ENCODE measurements at regions not wholly inside any gene's neighbourhood (a gene's known extent, or its start where the extent isn't known, plus 50 kb on each side); places are given as distances from the start of the nearest gene placed in this dataset.

GRCh38 chrY:15162211-15162610 lies 637.9 kb downstream of the NLGN4Y start:
- no peak for DNase-seq

- no peak for DNase-seq
Measured at GRCh38 chrY:15179890-15180289, 655.6 kb downstream of the NLGN4Y start.

GRCh38 chrY:15229056-15229455 lies 704.7 kb downstream of the NLGN4Y start:
- no peak for DNase-seq

GRCh38 chrY:15239596-15240132 lies 715.3 kb downstream of the NLGN4Y start:
- no peak for DNase-seq

GRCh38 chrY:15259286-15259685 lies 735.0 kb downstream of the NLGN4Y start:
- no peak for DNase-seq

GRCh38 chrY:15286572-15286971 lies 762.2 kb downstream of the NLGN4Y start:
- no peak for DNase-seq

- DNase-seq: no peak
Measured at GRCh38 chrY:15289821-15290220, 765.5 kb downstream of the NLGN4Y start.

GRCh38 chrY:15292881-15293280 lies 768.6 kb downstream of the NLGN4Y start:
- DNase-seq: no peak

- DNase-seq: no peak
Measured at GRCh38 chrY:15301879-15302278, 777.5 kb downstream of the NLGN4Y start.

- DNase-seq: no peak
Measured at GRCh38 chrY:15312166-15312565, 787.8 kb downstream of the NLGN4Y start.

- no peak for DNase-seq
Measured at GRCh38 chrY:15324189-15324588, 799.9 kb downstream of the NLGN4Y start.

- no peak for DNase-seq
Measured at GRCh38 chrY:15325201-15325600, 800.9 kb downstream of the NLGN4Y start.

GRCh38 chrY:15326673-15327072 lies 802.3 kb downstream of the NLGN4Y start:
- DNase-seq: no peak

- DNase-seq: no peak
Measured at GRCh38 chrY:15328848-15329247, 804.5 kb downstream of the NLGN4Y start.

GRCh38 chrY:15343522-15343921 lies 819.2 kb downstream of the NLGN4Y start:
- DNase-seq: no peak

GRCh38 chrY:15345471-15346155 lies 821.3 kb downstream of the NLGN4Y start:
- no peak for DNase-seq

- no peak for DNase-seq
Measured at GRCh38 chrY:15349351-15349750, 825.0 kb downstream of the NLGN4Y start.

GRCh38 chrY:15355321-15355720 lies 831.0 kb downstream of the NLGN4Y start:
- DNase-seq: no peak

- no peak for DNase-seq
Measured at GRCh38 chrY:15360471-15360870, 836.1 kb downstream of the NLGN4Y start.

- no peak for DNase-seq
Measured at GRCh38 chrY:15364996-15365395, 840.7 kb downstream of the NLGN4Y start.

GRCh38 chrY:15368786-15369185 lies 844.5 kb downstream of the NLGN4Y start:
- no peak for DNase-seq

- DNase-seq: no peak
Measured at GRCh38 chrY:15385178-15385577, 860.8 kb downstream of the NLGN4Y start.

GRCh38 chrY:15397556-15398280 lies 873.4 kb downstream of the NLGN4Y start:
- no peak for DNase-seq

- no peak for DNase-seq
Measured at GRCh38 chrY:15402451-15402850, 878.1 kb downstream of the NLGN4Y start.
